ENCODE measurements at regions not wholly inside any gene's neighbourhood (a gene's known extent, or its start where the extent isn't known, plus 50 kb on each side); places are given as distances from the start of the nearest gene placed in this dataset.
A peak's percentile ranks its signal among the peaks of the same experiment; 100 is the strongest.

DNA sequence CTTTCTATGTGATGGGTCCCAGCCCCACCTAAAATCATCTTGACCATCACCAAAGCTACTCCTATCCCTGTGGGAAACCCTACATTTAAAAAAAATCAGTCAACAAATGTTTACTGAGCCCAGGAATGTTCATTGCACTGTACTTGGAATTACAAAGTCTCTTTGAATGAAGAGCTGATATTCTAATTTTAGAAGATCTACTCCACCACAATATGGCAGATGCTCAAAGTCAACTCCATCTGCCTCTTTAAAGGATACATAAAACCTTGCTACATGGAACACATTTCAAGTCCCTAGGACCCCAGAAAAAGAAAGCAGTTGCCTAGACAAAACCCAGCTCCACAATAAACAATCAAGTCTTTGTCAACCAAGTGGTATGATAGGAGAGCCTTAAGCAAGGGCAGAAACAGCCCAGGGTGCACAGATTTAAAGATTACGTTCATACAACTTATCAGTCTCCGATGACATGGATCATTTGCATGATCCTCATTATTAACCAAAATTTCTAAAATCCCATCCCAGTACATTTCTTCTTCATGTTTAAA lies 234.3 kb upstream of the ACVR2A start:
- no peak overlapping the region for H2AFZ ChIP-seq (ENCODE audit: low read length)
- DNase-seq (ENCODE audit: low read depth in 2 of 2), result no peak
- no peaks in the 10 kb centered on the region for H3K36me3 ChIP-seq (ENCODE audit: control insufficient read depth, insufficient read depth, low read length)
- H3K4me3 ChIP-seq (replicated peaks in 1 of 4; ENCODE audit: control extremely low read depth in 1 of 4, insufficient read depth in 1 of 4, low read depth in 3 of 4, low read length in 4 of 4), result no peak overlapping the region
- no peaks in the 10 kb centered on the region for H3K79me2 ChIP-seq (ENCODE audit: control insufficient read depth, insufficient read depth, low read length)
- no peak overlapping the region for H3K9ac ChIP-seq (ENCODE audit: insufficient read depth, low read length)
- H3K4me2 ChIP-seq (ENCODE audit: extremely low read depth, insufficient read depth, low read length), result no peak overlapping the region
- H3K27me3 ChIP-seq (ENCODE audit: control insufficient read depth, insufficient read depth, low read length), result no peaks in the 10 kb centered on the region
- no peak overlapping the region for H3K27ac ChIP-seq (ENCODE audit: insufficient read depth, low read length)
- no peaks in the 10 kb centered on the region for H3K9me3 ChIP-seq (ENCODE audit: control insufficient read depth, insufficient read depth, low read depth, low read length)
- TF ChIP-seq, protein P1, sequence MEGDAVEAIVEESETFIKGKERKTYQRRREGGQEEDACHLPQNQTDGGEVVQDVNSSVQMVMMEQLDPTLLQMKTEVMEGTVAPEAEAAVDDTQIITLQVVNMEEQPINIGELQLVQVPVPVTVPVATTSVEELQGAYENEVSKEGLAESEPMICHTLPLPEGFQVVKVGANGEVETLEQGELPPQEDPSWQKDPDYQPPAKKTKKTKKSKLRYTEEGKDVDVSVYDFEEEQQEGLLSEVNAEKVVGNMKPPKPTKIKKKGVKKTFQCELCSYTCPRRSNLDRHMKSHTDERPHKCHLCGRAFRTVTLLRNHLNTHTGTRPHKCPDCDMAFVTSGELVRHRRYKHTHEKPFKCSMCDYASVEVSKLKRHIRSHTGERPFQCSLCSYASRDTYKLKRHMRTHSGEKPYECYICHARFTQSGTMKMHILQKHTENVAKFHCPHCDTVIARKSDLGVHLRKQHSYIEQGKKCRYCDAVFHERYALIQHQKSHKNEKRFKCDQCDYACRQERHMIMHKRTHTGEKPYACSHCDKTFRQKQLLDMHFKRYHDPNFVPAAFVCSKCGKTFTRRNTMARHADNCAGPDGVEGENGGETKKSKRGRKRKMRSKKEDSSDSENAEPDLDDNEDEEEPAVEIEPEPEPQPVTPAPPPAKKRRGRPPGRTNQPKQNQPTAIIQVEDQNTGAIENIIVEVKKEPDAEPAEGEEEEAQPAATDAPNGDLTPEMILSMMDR (conservative IDR thresholded peaks at IDR 0.05 in 1 of 2, IDR thresholded peaks at IDR 0.05 in 1 of 2; ENCODE audit: low read depth in 1 of 2, low read length in 2 of 2), result no peak
- TF ChIP-seq EZH2 (IDR thresholded peaks at IDR 0.05; ENCODE audit: low read length, missing control alignments), result no peak
- no peaks in the 10 kb centered on the region for H3K4me1 ChIP-seq (ENCODE audit: control insufficient read depth, extremely low read depth, insufficient read depth, low read length)
- H4K20me1 ChIP-seq (ENCODE audit: control insufficient read depth, extremely low read depth, insufficient read depth, low read length), result no peaks in the 10 kb centered on the region

- no peak overlapping the region for H3K27ac ChIP-seq (ENCODE audit: insufficient read depth, low read length)
- no peaks in the 10 kb centered on the region for H3K9me3 ChIP-seq (ENCODE audit: control insufficient read depth, insufficient read depth, low read depth, low read length)
- H3K9ac ChIP-seq (ENCODE audit: insufficient read depth, low read length), result no peak overlapping the region
- TF ChIP-seq, protein P1 (conservative IDR thresholded peaks at IDR 0.05 in 1 of 2, IDR thresholded peaks at IDR 0.05 in 1 of 2; ENCODE audit: low read depth in 1 of 2, low read length in 2 of 2), result no peak
- TF ChIP-seq EZH2 (IDR thresholded peaks at IDR 0.05; ENCODE audit: low read length, missing control alignments), result no peak
- H4K20me1 ChIP-seq (ENCODE audit: control insufficient read depth, extremely low read depth, insufficient read depth, low read length), result no peaks in the 10 kb centered on the region
- no peak overlapping the region for H2AFZ ChIP-seq (ENCODE audit: low read length)
- H3K36me3 ChIP-seq (ENCODE audit: control insufficient read depth, insufficient read depth, low read length), result no peaks in the 10 kb centered on the region
- no peak overlapping the region for H3K4me3 ChIP-seq (replicated peaks in 1 of 4; ENCODE audit: control extremely low read depth in 1 of 4, insufficient read depth in 1 of 4, low read depth in 3 of 4, low read length in 4 of 4)
- DNase-seq (ENCODE audit: low read depth in 2 of 2), result no peak
- H3K4me2 ChIP-seq (ENCODE audit: extremely low read depth, insufficient read depth, low read length), result no peak overlapping the region
- H3K4me1 ChIP-seq (ENCODE audit: control insufficient read depth, extremely low read depth, insufficient read depth, low read length), result no peaks in the 10 kb centered on the region
- H3K27me3 ChIP-seq (ENCODE audit: control insufficient read depth, insufficient read depth, low read length), result no peaks in the 10 kb centered on the region
- H3K79me2 ChIP-seq (ENCODE audit: control insufficient read depth, insufficient read depth, low read length), result no peaks in the 10 kb centered on the region
Observed at GRCh38 chr2:147609301-147609700, 235.5 kb upstream of the ACVR2A start.

DNA sequence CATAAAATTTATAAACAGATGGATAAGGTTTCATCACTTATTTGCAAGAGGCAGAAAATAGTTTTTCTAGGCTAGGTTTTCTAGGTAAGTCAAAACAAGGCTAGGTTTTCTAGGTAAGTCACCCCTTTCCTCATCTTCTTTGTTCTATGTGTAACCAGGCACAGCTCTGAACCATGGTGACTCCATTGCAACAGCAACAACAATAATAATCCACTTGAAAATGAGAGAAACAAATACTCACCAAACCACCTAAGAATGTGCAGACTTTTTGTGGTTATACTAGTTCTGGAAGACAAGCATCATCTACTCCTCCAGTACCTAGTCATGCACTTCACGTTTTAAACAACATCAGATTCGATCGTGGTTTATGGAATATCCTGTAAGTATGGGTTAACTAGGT lies 237.4 kb upstream of the ACVR2A start:
- DNase-seq (ENCODE audit: low read depth in 2 of 2), result peak in 1 of 2 donors; percentile 16
- no peak overlapping the region for H3K4me3 ChIP-seq (replicated peaks in 1 of 4; ENCODE audit: control extremely low read depth in 1 of 4, insufficient read depth in 1 of 4, low read depth in 3 of 4, low read length in 4 of 4)
- no peaks in the 10 kb centered on the region for H4K20me1 ChIP-seq (ENCODE audit: control insufficient read depth, extremely low read depth, insufficient read depth, low read length)
- no peaks in the 10 kb centered on the region for H3K9me3 ChIP-seq (ENCODE audit: control insufficient read depth, insufficient read depth, low read depth, low read length)
- H3K79me2 ChIP-seq (ENCODE audit: control insufficient read depth, insufficient read depth, low read length), result no peaks in the 10 kb centered on the region
- H3K4me1 ChIP-seq (ENCODE audit: control insufficient read depth, extremely low read depth, insufficient read depth, low read length), result no peaks in the 10 kb centered on the region
- no peak overlapping the region for H3K4me2 ChIP-seq (ENCODE audit: extremely low read depth, insufficient read depth, low read length)
- no peak overlapping the region for H2AFZ ChIP-seq (ENCODE audit: low read length)
- H3K36me3 ChIP-seq (ENCODE audit: control insufficient read depth, insufficient read depth, low read length), result no peaks in the 10 kb centered on the region
- H3K9ac ChIP-seq (ENCODE audit: insufficient read depth, low read length), result no peak overlapping the region
- H3K27ac ChIP-seq (ENCODE audit: insufficient read depth, low read length), result no peak overlapping the region
- H3K27me3 ChIP-seq (ENCODE audit: control insufficient read depth, insufficient read depth, low read length), result no peaks in the 10 kb centered on the region
- no peak for TF ChIP-seq EZH2 (IDR thresholded peaks at IDR 0.05; ENCODE audit: low read length, missing control alignments)
- TF ChIP-seq, protein P1 (conservative IDR thresholded peaks at IDR 0.05 in 1 of 2, IDR thresholded peaks at IDR 0.05 in 1 of 2; ENCODE audit: low read depth in 1 of 2, low read length in 2 of 2), result no peak

Data from fibroblast of lung (primary cell).